ENCODE measurements at regions not wholly inside any gene's neighbourhood (a gene's known extent, or its start where the extent isn't known, plus 50 kb on each side); places are given as distances from the start of the nearest gene placed in this dataset.
A peak's percentile ranks its signal among the peaks of the same experiment; 100 is the strongest.

DNA sequence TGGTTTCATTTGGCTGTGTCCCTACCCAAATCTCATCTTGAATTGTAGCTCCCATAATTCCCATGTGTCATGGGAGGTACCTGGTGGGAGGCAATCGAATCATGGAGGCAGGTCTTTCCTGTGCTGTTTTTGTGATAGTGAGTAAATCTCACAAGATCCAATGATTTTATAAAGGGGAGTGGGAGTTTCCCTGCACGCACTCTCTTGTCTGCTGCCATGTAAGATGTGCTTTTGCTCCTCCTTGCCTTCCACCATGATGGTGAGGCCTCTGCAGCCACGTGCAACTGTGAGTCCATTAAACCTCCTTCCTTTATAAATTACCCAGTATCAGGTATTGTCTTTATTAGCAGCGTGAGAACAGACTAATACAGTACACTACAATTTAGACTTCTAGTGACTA is 67.5 kb upstream of the LINC01488 start:
- DNase-seq (ENCODE audit: low spot score) = no peak

DNA sequence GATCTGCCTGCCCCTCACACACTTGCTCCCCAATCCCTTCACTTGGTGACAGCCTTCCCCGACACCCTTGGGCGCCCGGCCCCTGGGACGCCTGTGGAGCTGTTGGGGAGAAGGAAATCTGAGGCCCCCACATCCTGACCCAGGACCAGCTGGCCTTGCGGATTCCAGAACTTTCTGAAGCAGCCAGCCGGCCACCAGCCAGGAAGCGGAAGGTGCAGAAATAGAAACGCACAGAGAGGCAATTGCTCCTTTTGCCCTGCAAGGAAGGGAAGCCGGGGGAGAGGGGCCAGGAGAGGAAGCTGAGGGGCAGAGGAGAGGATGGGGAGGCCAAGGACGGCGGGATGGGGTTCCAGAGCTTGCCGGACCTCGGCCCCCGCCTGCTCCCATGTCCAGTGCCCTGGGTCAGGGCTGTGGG is 66.7 kb upstream of the LINC01488 start:
- DNase-seq (ENCODE audit: low spot score) = peak; percentile 57

DNA sequence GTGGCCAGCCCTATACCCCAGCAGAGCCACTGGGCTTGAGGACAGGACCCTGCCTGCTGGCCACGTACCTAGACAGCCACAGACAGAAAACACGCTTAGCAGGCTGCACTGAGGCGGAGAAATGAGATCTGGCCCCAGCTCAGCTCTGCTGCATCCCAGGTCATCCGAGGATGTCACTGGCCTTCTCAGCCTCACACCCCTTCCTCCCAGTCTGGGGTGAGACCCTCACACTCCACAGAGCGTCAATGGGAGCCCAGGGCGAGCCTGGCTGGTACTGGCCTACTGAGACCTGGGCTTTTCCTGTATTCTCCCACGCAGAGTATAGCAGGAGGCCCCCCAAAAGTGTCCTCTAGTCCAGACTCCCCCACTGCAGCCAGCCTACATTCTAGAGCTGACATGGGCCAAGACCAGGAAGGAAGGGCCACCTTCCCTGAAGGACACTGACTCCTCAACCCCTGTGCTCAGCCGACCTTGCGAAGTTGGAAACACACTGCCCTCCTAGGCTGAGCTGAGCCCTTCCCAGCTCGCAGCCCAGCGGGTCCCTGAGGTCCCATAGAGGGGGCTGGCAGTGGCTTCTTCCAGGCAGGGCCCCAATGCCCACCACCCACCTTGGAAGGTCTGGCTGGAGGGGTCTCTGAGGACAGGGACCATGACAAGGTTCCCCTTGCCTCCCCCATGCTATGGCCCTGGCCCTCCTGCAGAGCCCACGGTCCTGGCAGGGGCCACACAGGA is 65.9 kb upstream of the LINC01488 start:
- no peak for DNase-seq (ENCODE audit: low spot score)

DNA sequence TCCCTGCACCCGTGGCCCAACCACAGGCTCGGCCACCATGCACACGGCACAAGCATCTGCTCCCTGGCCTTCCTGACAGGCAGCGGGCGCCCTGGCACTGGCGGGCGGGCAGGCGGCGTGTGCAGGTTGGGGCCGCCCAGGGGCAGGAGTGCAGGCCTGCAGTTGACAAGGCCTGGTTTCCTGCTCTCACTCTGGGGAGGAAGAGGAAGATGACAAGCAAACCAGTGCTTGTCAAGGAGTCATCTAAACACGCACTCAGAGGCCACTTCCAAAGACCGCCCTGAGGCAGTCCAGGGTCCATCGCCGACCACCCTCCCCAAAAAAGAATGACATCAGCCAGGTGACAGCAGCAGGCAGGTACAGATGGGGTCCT is 65.3 kb upstream of the LINC01488 start:
- DNase-seq (ENCODE audit: low spot score) = peak; percentile 44

DNA sequence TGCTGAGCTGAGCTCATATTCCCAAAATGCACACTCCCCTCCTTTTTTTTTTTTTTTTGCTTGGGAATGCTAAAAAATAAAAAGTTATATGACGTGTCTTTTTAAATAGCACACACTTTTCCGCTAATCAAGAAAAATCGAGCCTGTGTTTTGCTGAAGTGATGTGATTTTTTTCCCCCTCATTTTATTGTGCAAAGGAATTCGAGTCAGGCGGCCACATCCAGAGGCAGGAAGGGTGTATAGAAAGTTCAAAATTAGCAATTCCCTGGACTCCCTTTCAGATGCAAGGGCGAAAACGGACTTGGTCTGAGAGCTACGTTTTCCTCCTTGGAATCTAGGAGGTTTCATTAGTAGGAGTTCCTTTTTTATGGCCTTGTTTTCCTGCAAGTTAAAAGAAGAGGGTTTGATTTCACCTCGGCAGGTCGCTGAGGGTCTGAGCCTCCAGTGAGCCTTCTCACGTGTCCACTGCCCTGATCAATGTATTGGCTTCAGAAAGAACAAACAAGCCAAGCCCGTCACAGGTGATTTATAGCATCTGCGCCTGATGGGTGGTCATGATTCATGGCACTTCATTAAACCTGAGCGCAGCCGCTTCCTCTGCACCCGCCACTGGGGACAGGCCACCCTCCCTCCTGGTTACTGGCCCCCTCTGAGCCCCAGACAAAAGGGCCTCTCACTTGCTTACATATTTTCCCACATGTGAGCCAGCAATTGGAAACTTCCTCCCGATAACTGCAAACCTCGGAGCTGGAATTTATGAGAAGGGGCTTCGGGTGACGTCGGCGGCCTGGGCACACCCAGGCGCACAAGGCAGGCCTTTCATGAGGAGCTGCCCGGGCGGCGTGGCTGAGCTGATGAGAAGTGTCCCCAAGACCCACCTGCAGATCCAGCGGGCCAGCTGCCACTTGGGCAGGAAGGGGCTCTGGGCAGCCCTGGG is 64.4 kb upstream of the LINC01488 start:
- DNase-seq (ENCODE audit: low spot score) = no peak

DNA sequence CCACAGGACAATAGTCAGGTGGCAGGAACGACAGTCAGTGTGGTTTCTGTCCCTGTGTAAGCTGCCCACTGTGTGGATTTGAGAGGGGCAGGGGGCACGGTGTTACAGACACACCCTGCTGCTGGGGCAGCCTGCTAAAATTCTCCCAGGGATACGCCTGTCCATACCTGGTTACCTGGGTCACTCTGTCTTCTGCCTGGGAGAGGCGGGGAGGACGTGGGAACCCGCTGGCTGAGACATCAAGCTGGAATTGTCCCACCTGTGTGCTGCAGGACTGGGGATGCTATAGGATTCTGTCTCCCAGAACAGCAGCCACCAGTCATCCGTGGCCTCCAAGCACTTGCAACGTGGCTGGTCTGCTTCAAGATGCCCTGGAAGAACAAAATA is 63.8 kb upstream of the LINC01488 start:
- no peak for DNase-seq (ENCODE audit: low spot score)

DNA sequence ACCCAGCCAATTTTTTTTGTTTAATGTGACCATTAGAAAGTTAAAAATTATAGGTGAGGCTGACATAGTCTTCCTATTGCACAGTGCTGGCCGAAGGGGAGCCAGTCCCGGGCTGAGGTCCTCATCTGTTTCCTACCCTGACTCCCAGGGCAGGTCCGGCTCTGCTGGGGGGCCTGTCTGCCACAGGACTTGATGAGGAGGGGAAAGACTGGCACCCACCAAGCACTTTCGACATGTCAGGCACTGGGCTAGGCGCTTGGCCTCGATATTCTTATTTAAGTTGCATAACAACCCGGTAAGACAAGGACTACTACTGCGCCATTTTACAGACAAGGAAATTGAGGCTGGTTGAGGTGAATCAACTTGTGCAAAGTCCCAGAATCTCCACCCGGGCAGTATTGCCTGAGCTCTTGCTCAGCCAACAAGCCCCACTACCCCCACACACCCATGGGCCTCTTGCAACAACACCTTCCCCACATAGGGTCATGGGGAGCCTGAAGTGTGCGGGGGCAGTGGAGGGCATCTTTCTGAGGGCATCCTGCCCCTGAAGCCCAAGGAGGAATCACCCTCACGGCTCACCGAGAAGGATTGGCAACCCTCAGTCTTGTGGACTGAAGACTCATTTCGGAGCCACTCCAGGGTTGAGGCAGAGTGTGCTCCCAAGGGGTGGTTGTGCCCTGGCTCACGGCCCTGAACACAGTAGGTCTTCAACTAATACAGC is 62.7 kb upstream of the LINC01488 start:
- no peak for DNase-seq (ENCODE audit: low spot score)

DNA sequence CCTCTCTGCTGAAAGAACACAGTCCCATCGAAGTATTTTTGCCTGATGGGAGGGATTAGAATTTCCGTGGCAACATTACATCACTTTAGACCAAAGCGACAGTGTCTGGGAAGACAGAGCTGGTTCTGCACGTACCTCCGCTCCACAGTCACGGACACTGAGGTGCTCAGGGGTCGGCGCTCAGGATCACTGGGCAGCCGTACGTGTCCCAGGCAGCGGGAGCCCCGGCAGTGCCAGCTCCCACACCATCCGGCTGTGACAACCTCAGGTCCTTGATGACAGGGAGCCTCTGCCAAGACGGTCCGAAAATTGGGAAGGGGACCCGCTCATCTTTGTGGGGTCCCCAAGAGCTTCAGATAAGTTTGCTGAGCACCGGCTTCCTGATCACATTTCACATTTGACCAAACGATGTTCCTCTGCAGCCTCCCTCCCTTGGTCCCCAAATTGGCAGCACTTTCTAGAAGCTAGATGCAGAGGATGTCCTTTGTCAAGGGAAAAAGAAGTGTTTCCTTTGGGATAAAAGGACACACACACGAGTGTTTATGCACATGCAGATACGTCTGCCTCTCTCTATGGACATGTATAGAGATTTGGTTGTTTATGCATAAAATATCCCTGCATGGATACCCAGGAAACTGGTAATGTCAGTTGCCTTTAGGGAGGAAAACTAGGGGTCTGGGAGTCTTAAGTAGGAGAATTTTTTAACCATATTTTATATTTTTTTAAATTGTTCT is 61.6 kb upstream of the LINC01488 start:
- DNase-seq (ENCODE audit: low spot score) = no peak

DNA sequence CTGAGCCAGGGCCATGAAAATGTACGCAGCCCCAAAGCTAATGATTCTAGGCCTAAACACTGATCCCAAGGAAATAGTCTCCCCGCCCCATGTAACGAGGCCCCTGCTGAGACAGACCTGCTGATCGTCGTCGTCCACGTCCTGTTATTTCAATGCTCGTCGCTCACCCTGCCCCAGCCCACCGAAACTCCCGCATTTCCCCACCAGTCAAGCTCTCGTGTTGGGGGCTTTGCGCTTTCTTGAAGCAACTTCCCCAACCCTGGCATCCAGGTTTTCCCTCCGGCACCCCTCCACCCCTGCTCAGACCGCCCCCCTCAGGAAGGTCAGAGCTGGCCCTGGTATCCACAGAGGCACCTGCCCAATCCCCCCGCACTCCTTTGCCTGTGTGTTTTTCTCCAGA is 58.8 kb upstream of the LINC01488 start:
- no peak for DNase-seq (ENCODE audit: low spot score)

DNA sequence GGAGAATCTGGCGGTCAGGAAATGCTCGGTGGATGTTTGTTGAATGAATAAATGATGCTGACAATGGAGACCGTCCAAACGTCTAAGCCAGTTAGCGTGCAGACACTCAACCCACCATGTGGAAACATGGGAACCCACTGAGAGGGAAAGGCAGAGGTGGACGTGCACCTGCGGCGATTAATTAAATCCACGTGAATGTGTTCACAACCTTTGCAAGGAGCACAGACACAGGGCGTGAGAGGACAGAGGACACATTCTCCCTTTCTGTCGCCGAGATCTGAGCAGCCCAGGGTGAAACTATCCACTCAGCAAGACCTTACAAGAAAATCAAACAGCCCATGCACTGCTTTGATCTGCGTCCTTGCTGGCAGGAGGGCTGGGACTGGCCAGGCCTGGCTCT is 58.3 kb upstream of the LINC01488 start:
- DNase-seq (ENCODE audit: low spot score) = no peak

DNA sequence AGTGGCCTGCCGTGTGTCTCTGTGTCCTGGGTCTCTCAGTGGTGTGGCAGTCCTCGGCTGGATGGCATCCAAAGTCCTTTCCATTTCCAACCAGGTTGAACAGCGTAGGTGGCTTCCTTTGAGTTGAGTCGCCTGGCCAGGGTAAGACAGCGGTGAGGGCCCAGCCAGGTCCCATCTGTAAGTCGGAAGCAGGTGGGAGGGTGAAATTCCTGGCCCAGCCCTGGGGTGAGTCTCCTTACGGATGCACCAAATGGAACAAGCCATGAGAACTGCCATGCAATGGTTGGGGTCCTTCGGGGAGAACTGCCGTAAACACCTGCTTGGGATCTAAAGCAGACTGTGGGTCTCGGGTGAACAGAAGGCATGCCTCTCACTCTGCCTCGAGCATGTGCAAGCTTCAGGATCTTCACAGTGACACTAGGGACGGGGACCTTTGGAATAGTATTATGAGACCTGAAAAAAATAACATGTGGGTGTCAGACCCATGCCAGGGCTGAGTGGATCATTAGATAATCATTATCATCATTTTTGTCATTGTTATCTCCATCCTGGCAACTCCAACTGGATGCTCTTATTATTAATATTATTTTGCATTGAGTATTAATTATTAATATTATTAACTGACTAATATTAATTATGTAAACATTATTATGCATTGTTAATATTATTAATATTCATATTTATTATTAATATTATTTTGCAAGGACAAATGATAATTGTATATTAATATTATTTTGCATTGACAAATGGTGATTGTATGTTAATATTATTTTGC is 57.7 kb upstream of the LINC01488 start:
- DNase-seq (ENCODE audit: low spot score) = no peak

DNA sequence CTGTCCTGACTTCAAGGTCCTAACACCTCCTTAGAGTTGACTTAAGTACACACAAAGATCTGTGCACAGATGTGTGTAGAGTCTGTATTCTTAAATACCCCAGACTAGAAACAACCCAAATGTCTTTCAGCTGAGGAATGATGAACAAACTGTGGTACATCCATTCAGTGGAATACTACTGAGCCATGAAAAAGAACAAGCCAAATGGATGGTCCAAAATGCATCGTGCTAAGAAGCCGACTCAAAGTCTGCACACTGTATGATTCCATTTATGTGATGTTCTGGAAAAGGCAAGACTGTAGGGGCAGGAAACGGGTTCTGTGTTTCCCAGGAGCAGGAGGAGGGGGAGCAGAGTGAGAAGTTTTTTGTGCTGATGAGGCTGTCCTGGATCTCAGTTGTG is 56.7 kb upstream of the LINC01488 start:
- no peak for DNase-seq (ENCODE audit: low spot score)

DNA sequence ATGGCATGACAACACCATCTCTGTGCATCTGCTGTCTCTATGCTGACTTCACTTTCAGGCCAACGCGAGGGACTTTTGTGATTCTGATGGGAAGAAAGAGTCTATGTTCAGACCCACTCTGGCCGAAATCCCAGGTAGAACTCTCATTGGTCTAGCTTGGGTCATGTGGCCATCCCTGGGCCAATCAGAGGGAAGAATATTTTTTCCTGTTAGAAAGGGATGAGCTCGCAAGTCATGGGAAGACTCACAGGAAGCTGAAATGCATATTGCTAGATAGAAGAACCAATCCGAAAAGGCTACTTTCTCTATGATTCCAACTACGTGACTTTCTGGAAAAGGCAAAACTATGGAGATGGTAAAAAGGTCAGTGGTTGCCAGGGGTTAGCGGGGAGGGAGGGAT is 56.0 kb upstream of the LINC01488 start:
- peak; percentile 30 for DNase-seq (ENCODE audit: low spot score)

DNA sequence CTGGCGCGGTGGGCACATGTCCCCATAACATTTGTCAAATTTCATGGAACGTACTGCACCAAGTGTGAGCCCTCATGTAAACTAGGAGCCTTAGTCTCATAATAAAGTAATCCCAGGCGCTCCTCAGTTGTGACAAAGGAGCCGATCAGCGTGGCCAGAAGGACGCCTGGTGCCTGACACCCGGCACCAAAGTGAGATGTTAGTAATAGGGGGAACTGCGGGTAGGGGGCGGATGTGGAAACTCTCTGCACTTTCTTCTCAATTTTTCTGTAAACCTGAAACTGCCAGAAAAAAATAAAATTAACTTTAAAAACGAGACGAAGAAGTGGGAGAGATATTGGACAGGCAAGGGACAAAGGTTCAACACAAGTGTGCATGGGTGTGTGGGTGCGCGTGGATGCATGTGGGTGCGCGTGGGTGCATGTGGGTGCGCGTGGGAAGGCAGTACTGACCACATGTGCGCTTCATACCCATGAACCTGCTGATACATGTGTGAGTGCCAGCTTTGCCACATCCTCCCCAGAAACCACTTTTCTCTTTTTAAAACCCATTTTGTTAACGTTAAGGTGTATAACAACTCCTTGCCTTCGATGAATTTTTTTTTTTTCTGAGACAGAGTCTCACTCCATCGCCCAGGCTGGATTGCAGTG is 55.4 kb upstream of the LINC01488 start:
- no peak for DNase-seq (ENCODE audit: low spot score)

DNA sequence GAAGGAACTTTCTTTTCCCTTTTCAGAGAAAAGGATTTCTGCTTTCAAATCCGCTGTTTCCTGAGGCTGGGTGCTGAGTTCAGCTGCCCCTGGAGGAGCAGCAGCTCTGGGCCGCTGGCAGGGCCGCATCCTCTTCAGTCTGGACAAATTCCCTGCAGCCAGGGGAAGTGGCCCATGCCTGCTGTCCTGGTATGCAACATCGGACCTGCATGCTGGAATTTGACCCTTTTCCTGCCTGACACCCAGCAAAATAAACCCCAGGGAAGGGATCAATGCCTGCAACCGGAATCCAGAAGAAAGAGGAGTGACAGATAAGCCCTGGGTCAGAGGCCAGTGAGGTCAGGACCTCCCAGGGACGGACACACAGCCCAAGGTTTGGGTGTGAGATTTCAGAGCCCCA is 54.1 kb upstream of the LINC01488 start:
- peak; percentile 59 for DNase-seq (ENCODE audit: low spot score)

DNA sequence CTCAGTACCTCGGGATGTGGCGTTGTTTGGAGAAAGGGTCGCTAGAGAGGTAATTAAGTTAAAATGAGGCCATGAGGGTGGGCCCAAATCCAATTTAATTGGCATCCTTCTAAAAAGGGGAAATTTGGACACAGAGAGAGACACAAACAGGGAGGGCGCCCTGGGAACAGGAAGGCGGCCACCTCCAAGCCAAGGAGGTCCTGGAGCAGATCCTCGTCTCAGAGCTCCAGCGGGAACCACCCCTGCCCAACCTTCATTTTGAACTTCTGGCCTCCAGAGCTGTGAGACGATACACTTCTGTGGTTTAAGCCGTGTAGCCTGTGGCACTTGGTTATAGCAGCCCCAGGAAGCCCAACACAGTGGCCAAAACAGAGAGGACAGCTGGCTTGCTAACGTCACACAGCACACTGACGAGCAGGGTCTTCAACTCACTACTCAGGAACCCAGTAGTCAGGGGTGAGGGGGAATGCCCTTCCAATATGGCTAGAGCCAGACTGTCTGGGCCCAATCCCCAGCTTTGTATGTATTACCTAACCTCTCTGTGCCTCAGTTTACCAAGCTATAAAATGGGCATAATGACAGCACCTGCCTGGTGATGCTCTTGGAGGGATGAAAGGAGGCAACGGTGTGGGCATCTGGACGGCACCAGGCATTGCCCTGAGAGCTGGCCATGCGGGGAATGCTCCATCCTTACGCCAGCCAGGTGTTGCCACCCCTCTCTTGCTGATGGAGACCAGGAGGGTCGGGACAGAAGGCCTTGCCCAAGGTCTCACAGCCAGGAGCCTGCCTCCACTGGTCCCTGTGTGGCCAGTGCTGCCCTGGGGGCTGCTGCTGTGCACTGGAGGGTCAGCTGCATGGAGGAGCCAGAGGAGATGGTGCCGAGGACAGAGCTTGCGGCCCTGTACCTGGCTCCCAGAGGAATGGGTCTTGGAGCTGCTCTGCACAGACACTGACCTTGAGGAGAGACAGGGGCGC is 53.3 kb upstream of the LINC01488 start:
- no peak for DNase-seq (ENCODE audit: low spot score)

DNA sequence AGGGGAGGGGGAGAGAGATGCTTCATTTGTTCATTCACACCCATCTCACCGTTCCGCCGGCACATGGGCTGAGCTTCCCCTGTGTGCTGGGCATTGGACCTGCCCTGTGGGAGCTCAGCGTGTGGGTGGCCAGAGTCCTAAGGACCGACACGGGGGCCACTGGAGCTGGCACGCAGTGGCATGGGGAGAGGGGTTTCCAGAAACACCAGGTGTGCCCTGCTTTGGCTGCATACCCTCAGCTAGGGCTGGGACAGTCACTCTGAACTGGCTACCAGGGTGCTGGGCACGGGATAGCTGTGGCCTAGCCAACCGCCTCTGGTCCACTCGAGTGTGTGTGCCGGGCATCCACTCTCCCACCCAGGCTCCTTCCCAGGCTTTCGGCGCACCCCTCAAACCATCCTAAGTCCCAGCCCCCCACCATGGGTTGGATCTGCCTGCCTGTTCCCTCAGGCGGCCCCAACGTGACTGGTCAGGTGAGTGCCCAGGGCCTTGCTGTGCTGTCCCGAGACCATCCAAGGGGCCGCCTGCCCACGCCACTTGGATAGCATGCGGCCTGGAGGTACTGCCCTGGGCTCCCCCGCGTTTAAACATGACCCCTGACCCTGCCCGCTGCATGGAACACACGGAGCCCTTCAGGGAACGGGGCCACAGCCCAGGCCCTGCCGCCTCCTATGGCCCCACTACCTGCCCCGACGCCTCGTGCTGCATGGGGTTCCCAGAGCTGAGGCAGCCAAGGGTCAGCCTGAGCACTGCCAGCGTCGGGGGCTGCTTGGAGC is 51.6 kb upstream of the LINC01488 start:
- no peak for DNase-seq (ENCODE audit: low spot score)

DNA sequence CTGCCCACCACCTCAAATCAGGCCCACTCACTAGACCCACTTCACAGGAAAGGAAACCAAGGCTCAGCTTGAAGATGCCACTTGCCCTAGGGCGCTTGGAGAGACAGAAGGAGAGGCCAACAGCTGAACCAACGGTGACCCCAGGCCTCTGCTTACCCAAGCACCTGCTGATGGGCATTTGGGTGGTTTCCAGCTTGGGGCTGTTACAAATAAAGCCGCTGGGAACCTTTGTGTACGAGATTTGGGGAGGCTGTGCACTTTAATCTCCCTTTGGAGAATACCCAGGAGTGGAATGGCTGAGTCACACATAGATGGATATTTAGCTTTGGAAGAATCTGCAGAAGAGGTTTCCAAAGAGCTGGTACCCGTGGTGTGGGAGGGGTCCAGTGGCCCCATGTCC is 50.9 kb upstream of the LINC01488 start:
- no peak for DNase-seq (ENCODE audit: low spot score)

DNA sequence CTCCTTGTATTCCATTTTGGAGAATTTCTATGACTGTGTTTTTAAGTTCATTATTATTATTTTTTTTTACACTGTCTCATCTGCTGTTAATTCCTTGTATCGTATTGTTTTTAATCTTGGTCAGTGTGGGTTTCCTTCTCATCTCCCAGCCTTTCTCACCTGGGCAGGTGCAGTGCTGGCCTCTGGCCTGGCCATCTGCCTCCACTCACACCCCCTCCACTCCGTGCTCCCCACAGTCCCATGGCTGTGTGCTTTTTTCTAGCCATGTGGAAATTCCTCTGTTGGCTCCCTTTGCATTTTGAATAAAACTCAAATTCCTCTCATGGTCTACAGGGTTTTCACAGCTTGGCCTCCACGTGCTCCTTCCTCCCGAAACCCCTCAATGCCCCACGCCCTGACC is 50.3 kb upstream of the LINC01488 start:
- DNase-seq (ENCODE audit: low spot score) = no peak

Data from Ammon's horn (tissue), 1 donor.